Fibroblast of skin of left quadriceps (primary cell): ENCODE measurements at regions not wholly inside any gene's neighbourhood (a gene's known extent, or its start where the extent isn't known, plus 50 kb on each side); places are given as distances from the start of the nearest gene placed in this dataset.
"Not testable (repeated sequence)": the region's sequence is repeated elsewhere in the genome, so short reads cannot be mapped to it uniquely, and the experiment has no call there.

ENCODE experiments used
- DNase-seq, 2 experiments: peaks; one replicate each; pipeline ENCODE4 v3.0.0-alpha.2; 2013; ENCODE audit warnings: low read depth in 2 of 2

DNA sequence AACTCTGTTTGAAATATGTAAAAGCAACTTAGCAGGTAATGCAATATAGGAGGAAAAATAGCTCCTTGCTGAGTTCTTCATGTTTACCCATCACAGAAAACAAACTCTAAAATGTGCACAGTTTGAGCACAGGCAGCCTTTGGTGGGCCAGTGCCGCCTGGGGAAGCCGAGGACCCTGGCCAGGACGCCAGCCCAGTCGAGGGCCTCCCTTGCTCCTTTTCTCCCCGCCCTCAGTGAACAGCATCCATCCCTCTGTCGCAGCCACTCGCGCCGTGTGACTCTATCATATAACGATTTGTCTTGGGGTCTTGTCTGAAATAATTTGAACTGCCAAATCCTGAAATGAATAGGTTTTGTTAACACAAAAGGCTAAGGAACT, 286.7 kb upstream of the IRX4 start:
- no peak for DNase-seq

DNA sequence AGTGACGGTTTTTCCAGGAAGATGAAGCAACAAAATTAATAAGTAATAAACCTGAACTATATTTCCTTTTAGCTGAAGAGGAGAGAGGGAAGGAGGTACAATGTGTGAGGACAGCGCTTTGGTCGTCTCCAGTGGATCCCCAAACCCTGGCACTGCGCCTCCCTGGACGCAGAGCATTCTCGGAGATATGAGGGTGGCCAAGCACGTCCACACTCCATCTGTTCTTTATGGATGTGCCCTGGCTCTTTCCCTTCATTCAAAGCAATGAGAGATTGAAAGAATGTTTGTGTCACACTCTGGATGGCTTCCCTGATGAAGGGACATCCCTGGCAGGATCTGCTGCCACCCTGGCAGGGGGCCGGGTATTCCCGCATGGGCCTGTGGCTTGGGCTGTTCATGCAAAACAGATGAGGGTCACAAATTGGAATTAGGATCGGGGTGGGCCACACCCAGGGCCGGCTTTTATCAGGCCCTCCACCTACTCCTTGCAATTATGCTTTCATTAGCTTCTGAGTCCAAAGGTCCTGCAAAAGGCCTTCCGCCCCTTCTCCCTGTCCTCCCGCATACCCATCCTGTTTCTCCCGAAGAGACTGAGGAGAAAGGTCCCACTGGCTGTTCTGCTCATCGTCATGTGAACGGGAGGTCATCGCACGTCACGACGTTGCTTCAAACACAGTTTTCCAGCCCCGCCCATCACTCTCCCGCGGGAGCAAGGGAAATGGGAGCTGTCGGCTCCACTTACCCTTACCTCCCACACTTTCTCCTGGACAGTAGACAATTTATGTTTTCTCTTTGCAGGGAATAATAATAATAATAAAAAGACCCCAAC, 286.1 kb upstream of the IRX4 start:
- no peak for DNase-seq

DNA sequence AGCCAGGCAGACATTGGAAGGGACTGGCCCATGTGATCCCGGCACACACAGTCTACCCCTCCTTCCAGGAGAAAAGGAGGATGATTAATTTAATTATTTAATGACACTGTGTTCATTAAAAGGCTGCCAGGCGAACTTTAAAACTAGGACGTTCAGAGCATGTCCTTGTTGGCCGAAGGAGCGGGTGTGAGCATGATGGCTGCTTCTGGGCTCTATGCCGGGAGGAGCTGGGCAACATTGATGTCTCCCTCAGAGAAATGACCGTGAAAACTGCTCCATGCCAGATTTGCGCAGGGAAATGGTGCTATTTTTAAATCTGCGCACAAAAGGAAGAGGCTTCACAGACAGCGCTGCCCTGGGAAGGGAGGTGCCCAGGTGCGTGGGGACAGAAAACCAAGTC, 284.9 kb upstream of the IRX4 start:
- DNase-seq = no peak

- no peak for DNase-seq
These were observed 284.3 kb upstream of the IRX4 start for GRCh38 chr5:2166979-2167377.

GRCh38 chr5:2166306-2166978, 283.7 kb upstream of the IRX4 start:
- DNase-seq = no peak

DNA sequence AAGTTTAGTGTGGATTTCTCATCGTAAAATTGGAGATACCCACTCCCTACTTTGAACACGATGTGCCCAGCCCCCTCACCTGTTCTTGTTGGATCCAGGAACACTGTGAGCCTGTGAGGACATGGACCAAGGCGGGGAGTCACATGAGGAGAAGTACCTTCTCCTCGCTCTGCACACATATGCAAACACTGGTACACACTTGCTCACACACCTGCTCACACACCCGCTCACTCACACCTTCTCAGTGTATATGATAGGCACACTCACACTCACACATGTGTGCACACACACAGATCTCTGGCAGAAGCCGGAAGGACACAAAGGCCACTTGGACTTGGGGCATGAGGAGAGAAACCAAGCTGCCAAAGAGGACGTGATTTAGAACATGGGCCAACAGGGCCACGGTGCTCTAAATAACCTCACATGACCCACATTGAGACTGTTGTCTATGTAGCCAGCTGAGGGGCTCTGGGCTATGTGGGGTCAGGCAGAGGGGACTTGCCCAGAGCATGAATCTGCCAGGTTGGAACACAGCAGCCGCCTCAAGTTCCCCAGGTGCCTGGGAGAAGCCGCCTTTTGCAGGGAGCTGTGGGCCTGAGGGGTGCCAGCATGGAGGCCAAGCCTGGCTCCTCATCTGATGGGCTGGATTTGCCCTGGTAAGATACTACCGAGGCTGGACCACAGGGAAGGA, 283.0 kb upstream of the IRX4 start:
- DNase-seq = no peak

GRCh38 chr5:2165203-2165602, 282.5 kb upstream of the IRX4 start:
- DNase-seq = no peak

DNA sequence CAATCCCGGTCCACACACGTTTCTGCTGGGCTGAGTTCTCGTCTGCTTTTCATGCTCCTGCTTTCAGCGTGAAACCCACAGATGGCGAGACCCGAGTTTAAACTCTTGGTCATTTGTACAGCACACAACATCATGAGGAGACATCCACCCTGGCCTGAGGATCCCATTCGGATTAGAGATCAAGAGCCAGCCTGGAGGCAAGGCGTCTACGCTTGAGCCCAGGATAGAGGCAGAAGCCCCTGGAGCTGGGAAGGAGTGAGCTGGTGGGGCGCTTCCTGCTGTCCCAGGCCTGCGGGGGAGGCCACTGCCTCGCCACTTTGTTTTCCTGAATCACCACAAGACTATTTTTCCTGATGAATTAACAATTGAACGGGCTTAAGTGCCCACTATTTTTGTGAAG, 281.9 kb upstream of the IRX4 start:
- DNase-seq = no peak

- DNase-seq = no peak
These were observed 281.3 kb upstream of the IRX4 start for GRCh38 chr5:2163940-2164490.

- no peak for DNase-seq
These were observed 280.5 kb upstream of the IRX4 start for GRCh38 chr5:2163060-2163856.

DNA sequence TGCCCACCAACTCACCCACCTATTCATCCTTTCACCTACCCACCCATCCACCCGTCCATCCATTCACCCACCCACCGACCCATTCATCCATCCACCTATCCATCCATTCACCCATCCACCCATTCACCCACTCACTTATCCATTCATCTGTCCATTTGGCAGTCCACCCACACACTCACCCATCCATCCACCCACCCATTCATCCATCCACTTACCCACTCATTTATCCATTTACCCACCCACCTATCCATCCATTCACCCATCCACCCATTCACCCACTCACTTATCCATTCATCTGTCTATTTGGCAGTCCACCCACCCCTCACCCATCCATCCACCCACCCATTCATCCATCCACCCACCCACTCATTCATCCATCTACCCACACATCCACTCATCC, 278.1 kb upstream of the IRX4 start:
- DNase-seq = no peak

DNA sequence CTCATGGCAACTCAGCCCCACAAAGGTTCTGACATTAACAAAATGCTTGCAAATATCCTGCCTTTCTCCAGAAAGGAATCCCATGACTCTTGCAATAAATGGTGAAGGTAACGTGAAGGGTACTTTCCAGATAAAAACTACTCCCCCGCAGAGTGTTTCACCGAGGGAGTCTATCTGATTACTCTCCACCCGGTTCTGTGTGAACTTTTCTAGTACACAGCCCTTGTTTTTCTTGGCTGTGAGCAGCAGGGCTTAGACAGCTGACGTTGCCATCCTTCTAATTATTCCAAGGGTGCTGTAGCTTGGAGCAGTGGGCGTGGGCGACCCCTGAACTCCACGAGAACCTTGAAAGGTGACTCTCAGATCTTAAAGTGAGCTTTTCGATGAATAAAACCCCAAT, 276.0 kb upstream of the IRX4 start:
- no peak for DNase-seq

GRCh38 chr5:2158109-2158508, 275.4 kb upstream of the IRX4 start:
- no peak for DNase-seq

DNA sequence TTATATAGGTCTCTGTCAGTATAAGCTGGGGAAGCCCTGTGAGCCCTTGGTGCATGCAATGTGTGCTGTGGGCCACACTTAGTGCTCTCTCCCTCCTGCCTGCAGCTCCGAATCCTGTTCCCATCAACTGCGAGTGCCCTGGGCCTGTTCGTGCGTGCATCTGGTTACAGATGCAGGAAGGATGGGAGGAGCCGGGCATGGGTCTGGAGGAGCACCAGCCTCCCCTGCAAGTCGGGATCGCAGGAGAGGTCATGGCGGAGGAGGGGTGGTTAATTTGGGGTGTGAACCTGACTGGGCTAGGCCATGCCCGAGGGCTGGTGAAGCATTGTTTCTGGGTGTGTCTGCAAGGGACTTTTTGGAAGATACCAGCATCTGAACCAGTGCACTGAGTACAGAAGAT, 274.6 kb upstream of the IRX4 start:
- DNase-seq = no peak

DNA sequence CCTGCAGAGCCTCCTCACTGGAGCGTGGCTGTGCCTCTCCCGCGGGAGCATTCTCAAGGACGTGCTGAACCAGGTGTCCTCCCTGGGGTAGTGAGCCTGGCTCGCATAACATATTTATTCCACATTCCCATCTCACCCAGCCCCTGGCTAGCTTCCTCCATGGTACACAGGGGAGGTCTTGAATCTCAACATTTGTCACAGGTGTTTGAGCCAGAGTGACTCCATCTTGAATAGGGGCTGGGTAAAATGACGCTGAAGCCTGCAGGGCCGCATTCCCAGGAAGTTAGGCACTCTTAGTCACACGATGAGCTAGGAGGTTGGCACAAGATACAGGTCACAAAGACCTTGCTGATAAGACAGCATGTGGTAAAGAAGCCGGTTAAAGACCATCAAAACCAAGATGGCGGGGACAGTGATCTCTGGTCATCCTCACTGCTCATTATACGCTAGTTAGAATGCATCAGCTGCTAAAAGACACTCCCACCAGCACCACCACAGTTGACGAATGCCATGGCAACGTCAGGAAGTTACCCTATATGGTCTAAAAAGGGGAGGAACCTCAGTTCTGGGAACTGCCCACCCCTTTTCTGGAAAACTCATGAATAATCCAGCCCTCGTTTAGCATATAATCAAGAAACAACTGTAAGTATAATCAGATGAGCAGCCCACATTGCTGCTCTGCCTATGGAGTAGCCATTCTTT, 273.8 kb upstream of the IRX4 start:
- no peak for DNase-seq

DNA sequence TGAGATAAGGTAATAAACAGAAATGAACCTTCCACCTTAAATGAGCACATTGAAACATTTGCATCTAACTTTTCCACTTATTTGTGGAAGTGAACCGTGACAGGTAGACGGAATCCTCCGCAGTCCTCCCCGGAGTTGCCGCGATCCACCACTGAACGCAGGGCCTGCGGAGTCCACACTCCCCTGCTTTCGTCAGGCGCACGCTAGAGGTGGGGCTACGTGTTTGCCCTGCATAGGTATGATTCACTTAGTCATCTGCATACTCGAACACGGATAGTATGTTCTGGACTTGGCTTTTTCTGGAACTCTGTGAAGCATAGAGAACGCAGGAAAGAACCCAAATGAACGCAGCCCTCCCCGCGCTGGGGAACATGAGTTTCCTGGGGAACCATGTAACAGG, 272.8 kb upstream of the IRX4 start:
- DNase-seq = no peak

GRCh38 chr5:2153802-2154201, 271.1 kb upstream of the IRX4 start:
- no peak for DNase-seq

GRCh38 chr5:2153350-2153749, 270.6 kb upstream of the IRX4 start:
- DNase-seq = no peak

DNA sequence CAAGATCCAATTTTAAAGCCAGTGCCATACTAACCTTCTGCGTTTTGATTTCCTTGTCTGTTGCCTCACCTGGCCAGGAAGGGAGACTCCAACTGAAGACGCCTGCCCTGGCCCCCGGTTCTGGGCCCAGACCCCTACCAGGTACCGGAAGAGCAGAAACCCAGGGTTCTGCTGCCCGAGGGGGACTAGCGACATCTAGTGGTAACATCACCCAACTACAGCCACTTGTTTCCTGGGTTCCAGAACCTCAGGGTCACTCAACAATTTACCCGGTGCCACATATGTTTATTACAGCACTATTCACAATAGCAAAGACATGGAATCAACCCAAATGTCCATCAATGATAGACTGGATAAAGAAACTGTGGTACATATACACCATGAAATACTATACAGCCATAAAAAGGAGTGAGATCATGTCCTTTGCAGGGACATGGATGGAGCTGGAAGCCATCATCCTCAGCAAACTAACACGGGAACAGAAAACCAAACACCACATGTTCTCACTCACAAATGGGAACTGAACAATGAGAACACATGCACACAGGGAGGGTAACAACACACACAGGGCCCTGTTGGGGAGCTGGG, 268.7 kb upstream of the IRX4 start:
- DNase-seq = not testable (repeated sequence)

- peak; percentile 7 to 12 for DNase-seq
These were observed 266.4 kb upstream of the IRX4 start for GRCh38 chr5:2149195-2149539.
